ENCODE measurements at regions not wholly inside any gene's neighbourhood (a gene's known extent, or its start where the extent isn't known, plus 50 kb on each side); places are given as distances from the start of the nearest gene placed in this dataset.

DNA sequence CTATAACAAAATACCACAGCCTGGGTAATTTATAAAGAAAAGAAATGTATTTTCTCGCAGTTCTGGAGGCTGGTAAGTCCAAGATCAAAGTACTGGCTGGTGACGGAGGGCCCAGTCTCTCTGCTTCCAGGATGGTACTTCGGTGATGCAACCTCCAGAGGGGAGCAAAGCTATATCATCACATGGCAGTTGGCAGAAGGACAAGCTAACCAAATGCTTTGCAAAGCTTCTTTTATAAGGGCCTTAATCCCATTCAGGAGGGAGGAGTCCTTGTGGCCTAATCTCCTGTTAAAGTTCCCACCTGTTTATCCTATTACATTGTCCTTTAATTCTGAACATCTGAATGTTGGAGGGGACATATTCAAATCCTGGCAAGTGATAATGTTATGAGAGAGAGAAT, 134.1 kb upstream of the SP4 start:
- H3K9me3 ChIP-seq, result no peaks in the 10 kb centered on the region
- no peak overlapping the region for H3K27ac ChIP-seq
- DNase-seq (ENCODE audit: low spot score in 2 of 2), result no peak
- WGBS, result 84% methylated on average over 3 of the region's 3 CpGs
- no peaks in the 10 kb centered on the region for H3K36me3 ChIP-seq
- TF ChIP-seq POLR2A (IDR thresholded peaks at IDR 0.05) (no peak), EP300 (IDR thresholded peaks at IDR 0.05) (no peak), POLR2AphosphoS5 (IDR thresholded peaks at IDR 0.05) (no peak)
- TF ChIP-seq, protein P1, sequence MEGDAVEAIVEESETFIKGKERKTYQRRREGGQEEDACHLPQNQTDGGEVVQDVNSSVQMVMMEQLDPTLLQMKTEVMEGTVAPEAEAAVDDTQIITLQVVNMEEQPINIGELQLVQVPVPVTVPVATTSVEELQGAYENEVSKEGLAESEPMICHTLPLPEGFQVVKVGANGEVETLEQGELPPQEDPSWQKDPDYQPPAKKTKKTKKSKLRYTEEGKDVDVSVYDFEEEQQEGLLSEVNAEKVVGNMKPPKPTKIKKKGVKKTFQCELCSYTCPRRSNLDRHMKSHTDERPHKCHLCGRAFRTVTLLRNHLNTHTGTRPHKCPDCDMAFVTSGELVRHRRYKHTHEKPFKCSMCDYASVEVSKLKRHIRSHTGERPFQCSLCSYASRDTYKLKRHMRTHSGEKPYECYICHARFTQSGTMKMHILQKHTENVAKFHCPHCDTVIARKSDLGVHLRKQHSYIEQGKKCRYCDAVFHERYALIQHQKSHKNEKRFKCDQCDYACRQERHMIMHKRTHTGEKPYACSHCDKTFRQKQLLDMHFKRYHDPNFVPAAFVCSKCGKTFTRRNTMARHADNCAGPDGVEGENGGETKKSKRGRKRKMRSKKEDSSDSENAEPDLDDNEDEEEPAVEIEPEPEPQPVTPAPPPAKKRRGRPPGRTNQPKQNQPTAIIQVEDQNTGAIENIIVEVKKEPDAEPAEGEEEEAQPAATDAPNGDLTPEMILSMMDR (IDR thresholded peaks at IDR 0.05), result no peak
- no peak overlapping the region for H3K4me3 ChIP-seq
- H3K4me1 ChIP-seq, result no peaks in the 10 kb centered on the region
- no peaks in the 10 kb centered on the region for H3K27me3 ChIP-seq

GRCh38 chr7:21299766-21300165, 128.1 kb upstream of the SP4 start:
- no peak overlapping the region for H3K27ac ChIP-seq
- no peak for TF ChIP-seq POLR2AphosphoS5 (IDR thresholded peaks at IDR 0.05)
- TF ChIP-seq, protein P1 (IDR thresholded peaks at IDR 0.05), result no peak
- TF ChIP-seq POLR2A (IDR thresholded peaks at IDR 0.05), result no peak
- no peak for TF ChIP-seq EP300 (IDR thresholded peaks at IDR 0.05)
- no peaks in the 10 kb centered on the region for H3K36me3 ChIP-seq
- H3K4me3 ChIP-seq, result no peak overlapping the region
- 93% methylated on average over 5 of the region's 5 CpGs for whole genome bisulfite sequencing
- H3K9me3 ChIP-seq, result no peaks in the 10 kb centered on the region
- H3K4me1 ChIP-seq, result no peaks in the 10 kb centered on the region
- no peak for DNase-seq (ENCODE audit: low spot score in 2 of 2)
- H3K27me3 ChIP-seq, result no peaks in the 10 kb centered on the region

- Histone ChIP-seq H3K36me3 (no peaks in the 10 kb centered on the region), H3K4me1 (no peaks in the 10 kb centered on the region), H3K9me3 (no peaks in the 10 kb centered on the region), H3K4me3 (no peak overlapping the region), H3K27ac (no peak overlapping the region), H3K27me3 (no peaks in the 10 kb centered on the region)
- no peak for DNase-seq (ENCODE audit: low spot score in 2 of 2)
- TF ChIP-seq POLR2AphosphoS5 (IDR thresholded peaks at IDR 0.05), result no peak
- TF ChIP-seq, protein P1 (IDR thresholded peaks at IDR 0.05), result no peak
- TF ChIP-seq POLR2A (IDR thresholded peaks at IDR 0.05), result no peak
- no peak for TF ChIP-seq EP300 (IDR thresholded peaks at IDR 0.05)
- WGBS, result 87% methylated on average over 2 of the region's 2 CpGs
Measured at GRCh38 chr7:21300692-21301091, 127.2 kb upstream of the SP4 start.

DNA sequence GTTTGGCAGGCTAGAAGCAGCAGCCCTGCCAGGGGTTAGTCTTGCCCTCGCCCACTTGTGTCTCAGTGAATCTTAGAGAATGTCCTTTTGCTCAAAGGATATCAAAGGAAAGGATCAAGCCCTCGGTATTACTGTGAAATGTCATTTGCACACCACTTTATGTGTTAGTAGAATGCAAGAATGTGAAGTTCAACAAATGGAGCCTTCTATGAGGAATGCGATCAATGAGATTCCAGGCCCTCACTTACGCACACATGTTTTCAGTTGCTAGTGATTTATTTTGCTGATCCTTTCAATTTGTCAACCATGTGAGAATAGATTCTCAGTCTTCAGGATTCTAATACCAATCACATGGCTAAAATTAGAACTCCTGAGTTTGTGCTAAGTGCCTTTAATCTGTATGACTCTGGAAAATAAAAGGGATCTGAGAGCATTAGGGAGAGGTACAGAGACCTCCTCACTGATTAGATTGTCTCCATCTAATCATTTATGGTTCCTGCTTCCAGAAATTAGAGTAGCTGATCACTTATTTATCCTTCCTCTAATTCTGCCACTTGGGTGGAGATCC, 123.0 kb upstream of the SP4 start:
- Histone ChIP-seq H3K27ac (no peak overlapping the region), H3K9me3 (no peaks in the 10 kb centered on the region), H3K4me1 (no peaks in the 10 kb centered on the region), H3K36me3 (no peaks in the 10 kb centered on the region), H3K4me3 (no peak overlapping the region), H3K27me3 (no peaks in the 10 kb centered on the region)
- no peak for TF ChIP-seq POLR2AphosphoS5 (IDR thresholded peaks at IDR 0.05)
- TF ChIP-seq, protein P1 (IDR thresholded peaks at IDR 0.05), result no peak
- TF ChIP-seq POLR2A (IDR thresholded peaks at IDR 0.05), result no peak
- no peak for TF ChIP-seq EP300 (IDR thresholded peaks at IDR 0.05)
- DNase-seq (ENCODE audit: low spot score in 2 of 2), result no peak
- 57% methylated on average over 4 of the region's 4 CpGs for WGBS

DNA sequence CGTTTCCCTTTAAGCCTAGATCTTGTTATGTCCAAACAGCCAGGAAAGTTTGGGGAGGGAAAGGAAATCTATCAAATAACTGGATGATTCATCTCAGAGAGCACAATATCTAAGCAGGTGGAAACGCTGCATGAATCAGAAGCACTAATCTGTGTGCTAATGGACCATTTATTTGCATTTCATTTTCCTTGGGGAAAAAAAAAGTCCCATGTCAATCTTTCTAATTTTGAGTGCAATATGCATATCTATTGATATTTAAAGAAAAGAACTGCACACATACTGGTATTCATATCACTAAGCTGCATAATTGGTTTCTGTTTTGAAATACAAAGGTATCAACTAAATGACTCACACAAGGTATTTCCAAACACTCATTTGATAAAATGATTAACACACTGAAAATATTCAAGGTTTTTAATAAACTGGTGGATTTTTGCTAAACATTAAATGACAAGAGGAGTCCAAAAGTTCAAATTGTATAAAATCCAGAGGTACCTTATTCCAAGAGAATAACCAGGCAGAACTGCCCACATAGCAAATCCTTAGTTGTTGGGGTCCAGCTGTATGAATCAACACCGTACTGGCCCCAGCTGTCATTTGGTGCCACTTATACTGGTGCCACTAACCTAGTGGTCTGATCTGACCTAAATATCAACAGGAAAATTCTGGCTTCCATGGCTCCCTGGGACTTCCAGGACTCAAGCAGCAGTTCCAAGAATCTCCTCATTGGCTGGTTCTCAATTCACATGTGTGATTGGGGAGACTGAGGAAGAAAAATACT, 122.2 kb upstream of the SP4 start:
- Histone ChIP-seq H3K4me1 (no peaks in the 10 kb centered on the region), H3K9me3 (no peaks in the 10 kb centered on the region), H3K4me3 (no peak overlapping the region), H3K27me3 (no peaks in the 10 kb centered on the region), H3K36me3 (no peaks in the 10 kb centered on the region), H3K27ac (no peak overlapping the region)
- TF ChIP-seq, protein P1 (IDR thresholded peaks at IDR 0.05), result no peak
- TF ChIP-seq POLR2A (IDR thresholded peaks at IDR 0.05) (no peak), POLR2AphosphoS5 (IDR thresholded peaks at IDR 0.05) (no peak), EP300 (IDR thresholded peaks at IDR 0.05) (no peak)
- WGBS, result 49% methylated on average over 3 of the region's 3 CpGs
- no peak for DNase-seq (ENCODE audit: low spot score in 2 of 2)

All from suprapubic skin (tissue), 4 donors.